NCI-H1436 treated with DMSO at 0.1 percent for 48 hours (cell line): ENCODE measurements at regions not wholly inside any gene's neighbourhood (a gene's known extent, or its start where the extent isn't known, plus 50 kb on each side); places are given as distances from the start of the nearest gene placed in this dataset.

Experiments
- DNase-seq: peaks from one replicate; lab custom pipeline; 2025; lab: John Stamatoyannopoulos, UW

DNA sequence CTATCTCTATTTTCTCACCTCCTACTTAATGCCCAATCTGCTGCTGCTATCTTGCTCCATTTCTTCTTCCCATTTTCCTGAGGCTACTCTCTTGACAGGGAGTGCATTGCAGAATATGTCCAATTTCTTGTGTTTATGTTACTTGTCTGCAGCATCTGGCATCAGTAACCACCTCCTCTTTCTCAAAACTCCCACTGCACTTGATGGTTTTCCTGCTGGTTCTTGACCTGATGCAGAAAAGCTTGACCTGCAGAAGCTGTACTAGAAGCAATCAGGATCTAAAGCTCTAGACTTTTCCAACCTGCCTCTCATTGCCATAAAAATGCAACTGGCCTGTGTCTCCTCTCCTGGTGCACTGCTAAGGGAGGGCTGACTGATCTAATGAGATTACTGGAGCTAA is 287.8 kb downstream of the ZEB1 start:
- no peak for DNase-seq

DNA sequence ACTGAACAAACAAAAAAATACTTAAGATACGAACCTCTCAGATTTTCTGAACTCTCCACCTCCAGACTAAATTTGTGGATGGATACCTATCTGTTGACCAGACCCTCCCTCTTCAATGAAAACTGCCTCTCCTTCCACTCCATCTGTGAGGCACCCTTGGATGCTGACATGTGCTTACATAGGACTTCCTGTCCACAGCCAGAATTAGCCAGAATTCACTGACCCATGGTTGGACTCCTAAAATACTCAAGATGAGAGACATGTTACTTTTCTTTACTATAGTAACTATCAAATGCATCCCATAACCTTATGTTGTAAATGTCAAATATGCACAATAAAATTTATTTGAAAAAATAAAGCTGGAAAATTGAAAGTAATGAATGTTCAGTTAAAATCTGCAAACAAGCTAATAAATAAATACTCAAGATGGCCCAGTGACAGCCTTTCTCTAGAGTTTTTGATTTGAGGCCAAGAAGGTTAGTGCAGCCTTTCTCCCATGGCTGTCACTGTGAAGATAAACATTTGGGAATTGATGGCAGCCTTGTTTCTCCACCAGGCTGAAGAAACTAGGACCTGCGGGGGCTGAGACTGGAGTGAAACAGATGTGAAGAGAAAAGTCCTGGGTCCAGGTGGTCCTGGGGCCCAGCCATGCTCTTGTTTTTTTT is 287.0 kb downstream of the ZEB1 start:
- DNase-seq = no peak

DNA sequence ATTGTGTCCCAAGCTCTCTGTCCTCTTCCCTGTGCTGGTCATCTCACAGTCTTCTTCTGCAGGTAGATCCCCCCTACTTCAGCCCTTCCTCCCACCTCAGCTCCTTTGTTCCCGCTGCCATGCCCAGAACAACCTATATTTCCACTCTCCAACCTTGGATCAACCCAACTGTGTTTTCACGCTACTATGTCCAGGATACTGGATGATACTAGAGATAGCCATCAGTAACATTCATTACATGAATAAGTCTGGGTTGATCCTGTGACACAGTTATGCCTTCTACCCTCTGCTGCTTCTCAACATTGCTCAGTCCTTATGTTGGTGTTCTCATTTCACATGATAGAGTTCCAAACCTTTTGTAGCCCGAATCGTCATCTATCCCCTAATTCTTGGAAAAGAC is 286.4 kb downstream of the ZEB1 start:
- no peak for DNase-seq

DNA sequence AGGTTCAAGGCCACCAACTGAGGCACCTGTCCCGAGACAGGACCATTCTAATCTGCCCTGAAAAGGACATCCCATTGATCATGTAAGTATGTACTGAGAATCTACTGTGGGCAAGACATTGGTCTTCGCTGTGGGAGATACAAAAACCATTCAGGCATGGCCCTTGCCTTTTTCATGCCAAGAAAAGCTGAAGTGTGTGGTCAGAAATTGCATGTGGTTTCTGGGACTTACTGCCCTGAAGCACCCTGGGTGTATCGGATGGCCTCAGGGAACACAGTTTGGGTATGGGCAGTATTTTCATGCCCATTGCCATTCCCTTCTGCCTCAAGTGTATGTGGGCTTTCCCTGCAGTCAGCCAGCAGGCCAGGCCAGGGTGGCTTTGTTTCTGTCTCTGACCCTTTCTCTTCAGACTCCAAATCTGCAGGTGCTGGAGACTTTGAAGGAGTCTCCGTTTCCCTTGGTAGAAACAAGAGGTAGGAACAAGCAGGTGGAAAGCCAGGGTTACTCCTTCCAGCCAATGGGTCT is 285.7 kb downstream of the ZEB1 start:
- DNase-seq = no peak

DNA sequence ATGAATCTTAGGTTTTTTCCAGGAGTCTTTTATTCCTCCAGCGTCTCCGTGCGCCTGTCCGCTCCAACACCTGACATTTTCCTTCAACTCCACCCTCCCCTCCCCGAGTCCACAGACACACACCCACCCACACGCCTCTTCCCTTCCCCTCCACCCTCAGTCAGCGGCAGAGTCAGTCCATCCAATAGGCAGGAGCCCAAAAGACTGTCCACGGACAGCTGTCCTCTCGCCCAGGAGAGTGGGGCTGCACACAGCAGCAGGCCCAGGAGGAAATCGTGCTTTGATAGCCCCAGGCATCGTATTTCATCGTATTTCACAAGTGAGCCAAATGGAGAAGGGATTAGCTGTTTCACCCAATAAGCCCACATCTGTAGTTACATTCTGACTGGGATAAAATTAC is 285.1 kb downstream of the ZEB1 start:
- peak; percentile 13 for DNase-seq

DNA sequence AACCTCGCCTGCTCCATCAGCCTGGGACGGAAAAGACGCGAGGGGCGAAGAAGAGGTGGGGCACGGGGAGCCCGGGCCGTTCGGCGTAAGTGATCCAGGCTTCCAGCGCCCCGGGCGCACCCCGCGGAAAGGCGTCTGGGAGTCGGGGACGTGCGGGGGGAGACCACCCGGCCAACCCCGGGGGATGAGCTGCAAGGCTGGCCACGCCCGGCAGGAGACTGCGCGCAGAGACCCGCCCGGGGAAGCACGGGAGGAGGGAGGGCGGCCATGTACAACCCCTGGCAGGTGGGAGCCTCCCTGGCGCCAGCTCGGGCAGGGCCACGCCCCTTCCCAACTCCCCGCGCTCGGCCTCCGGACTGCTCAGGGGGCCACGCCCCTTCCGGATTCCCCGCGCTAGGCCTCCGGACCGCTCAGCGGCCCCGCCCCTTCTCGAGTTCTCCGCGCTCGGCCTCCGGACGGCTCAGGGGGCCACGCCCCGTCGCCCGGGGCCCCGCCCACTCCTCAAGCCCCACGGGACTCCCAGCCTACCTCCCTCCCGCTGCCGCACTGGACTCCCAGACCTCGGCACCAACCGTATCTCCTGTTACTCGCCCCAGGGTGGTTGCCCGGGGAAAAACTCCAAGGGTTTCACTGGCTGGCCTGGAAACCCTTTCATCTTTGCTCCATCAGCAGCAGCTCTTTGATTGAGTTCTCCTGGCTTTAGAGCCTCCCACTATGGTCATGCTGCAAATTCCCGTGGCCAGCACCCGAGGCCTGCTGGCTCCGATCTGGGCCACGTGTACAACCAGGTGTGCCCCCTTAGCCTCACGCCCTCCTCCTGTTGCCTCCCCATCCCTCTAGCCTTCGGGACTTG is 284.4 kb downstream of the ZEB1 start:
- peak; percentile 75 for DNase-seq

DNA sequence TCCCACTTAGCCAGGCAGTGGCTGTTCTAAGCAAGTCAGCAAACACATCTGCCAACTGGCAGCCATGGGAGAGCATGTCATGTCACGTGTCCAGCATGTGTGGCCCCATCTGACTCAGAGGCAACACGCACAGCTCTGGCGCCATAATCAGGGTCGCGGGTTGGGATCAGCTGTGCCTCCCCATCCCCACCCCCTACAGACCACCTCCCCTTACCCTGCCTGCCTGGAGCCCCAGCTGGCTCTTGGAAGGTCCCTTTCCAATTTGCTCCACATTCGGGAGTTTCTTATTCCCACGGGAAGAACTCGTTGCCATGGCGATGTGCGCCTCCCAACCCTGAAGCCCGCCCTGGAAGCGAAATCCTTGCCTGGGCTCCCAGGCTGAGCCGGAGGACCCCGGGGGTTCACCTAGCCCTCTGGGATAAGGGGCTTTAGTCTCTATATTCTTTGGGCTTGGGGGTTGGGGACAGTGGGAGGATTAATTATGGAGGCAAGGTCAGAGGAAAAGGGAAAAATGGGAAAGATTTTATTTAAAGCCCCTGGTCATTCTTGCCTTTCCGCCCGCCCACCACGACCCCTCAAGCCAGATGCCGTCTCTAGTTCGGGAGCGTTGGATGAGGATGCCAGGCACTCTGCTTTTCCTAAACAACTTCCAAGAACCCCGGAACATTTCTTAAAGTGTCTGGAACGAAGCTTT is 283.7 kb downstream of the ZEB1 start:
- no peak for DNase-seq

DNA sequence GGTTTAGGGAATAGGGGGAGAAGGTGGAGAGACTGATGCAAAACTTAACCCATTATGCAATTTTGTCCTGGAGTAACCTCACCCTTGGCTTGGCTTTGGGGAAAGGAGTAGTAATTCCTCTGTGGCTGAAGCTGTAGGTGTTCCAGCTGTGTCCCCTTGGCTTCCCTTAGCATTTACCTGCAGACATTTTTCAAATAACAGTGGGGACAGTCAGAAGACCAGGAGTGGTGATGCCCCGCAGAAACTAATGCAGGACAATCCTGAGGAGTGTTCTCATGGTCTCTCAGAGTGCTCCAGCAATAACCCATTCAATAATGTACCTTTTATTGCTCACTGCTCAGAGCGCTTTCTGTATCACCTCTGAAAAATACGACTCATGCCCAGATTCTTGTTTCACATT is 282.1 kb downstream of the ZEB1 start:
- no peak for DNase-seq

DNA sequence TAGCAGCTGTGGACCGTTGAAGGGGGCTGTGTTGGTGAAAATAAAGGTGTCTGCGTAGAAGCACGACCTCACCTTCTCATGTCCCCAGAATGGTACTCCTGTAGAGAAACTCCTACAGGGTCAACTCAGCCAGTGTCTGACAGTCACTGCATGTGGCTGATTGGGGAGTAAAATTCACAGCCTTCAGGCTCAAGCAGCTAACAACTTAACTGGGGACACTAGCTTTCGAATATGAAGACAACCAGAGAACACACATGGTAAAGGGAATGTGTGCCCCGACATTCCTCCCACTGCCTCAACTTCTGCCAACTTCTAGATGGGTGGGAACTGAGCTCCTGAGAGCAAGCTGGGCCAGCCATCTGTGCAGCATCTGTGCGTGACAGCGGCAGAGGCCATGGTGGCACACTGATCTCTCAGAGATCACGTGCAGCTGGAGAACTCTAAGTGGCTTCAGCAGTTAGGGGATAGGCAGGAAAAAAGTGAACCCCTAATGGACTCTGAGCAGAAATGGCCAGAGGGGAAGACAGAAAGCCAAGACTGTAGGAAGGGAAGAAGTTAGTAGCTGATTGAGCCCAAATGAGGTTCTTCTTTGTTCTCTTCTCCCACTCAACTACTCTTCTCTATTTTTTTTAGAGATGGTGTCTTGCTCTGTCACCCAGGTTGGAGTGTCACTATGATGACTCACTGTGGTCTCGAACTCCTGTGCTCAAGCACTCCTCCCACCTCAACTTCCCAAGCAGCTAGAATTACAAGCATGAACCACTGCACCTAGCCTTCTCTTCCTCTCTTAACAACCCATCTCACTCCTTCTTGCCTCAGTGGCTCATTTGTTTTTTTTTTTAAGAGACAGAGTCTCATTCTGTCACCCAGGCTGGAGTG is 280.8 kb downstream of the ZEB1 start:
- no peak for DNase-seq

DNA sequence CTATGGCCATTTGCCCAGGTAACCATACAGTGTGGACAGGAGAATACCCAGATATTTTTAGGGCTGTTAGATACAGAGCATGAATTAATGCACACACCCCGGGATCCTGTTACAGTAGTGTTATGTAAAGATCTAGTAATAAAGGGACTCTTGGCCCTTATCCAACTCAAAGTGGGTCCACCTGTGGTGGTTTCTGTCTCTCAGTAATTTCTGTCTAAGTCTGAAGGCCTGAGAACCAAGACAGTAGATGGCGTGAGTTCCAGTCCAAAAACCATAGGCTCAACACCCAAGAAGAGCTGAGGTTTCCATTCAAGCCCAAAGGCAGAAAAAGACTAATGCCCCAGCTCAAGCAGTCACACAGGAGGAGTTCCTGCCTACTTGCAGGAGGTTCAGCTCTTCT is 277.7 kb downstream of the ZEB1 start:
- no peak for DNase-seq

DNA sequence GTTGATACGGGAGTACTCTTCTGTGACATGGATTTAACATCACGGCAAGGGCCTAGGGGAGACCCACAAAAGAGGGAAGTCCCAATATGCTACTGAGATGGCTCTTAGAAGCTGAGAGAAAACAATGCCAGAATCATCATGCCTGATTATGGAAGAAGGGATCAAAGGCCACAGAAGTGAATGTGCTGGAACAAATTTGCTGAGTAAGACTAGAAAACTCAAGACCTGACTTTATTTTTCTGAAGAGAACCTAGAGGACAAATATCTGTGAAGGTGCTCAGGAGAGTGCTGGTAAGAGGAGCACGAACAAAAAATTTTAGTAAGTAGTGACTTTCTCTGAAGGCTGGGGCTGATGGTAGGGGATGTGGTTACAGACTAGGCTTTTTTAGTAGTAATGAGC is 277.0 kb downstream of the ZEB1 start:
- no peak for DNase-seq

DNA sequence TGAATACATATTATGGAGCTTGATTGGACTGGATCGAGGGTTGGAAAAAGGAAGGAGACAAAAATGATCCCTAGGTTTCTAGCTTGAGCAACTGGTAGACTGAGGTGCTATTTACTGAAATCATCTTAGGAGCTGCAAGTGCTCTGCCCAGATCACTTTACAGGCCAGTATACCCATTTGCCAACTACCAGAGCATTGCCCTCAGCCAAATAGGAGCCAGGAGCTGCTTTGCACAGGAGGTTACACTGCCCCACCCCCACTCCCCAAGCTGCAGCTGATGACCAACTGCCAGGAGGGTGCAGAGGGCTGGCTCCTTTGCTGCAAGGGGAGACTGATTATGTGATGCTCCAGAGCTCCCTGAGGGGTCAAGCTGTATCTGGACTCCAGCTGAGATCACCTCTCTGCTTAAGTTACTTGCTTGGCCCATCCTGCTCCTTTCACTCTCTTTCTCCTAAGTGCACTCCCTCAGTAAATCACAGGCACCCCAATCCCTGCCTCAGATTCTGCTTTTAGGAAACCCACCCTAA is 275.4 kb downstream of the ZEB1 start:
- DNase-seq = no peak

DNA sequence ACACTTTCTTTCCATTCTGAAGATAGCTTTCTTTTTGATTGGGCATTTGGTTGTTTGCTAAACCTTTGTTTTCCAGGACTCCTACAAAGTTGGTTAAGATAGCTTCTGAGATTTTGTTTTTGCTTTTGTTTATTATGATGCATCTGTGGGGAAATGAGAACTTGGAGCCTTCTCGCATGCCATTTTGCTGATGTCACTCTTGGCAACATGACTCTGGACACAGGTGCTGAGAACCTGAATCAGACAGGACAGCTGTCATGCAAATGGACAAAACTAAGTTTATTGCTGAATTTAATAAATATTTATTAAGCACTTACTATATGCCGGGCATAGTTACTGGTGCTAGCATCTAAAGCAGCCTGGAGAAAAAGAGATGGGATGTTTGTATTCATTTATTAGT is 274.1 kb downstream of the ZEB1 start:
- no peak for DNase-seq

DNA sequence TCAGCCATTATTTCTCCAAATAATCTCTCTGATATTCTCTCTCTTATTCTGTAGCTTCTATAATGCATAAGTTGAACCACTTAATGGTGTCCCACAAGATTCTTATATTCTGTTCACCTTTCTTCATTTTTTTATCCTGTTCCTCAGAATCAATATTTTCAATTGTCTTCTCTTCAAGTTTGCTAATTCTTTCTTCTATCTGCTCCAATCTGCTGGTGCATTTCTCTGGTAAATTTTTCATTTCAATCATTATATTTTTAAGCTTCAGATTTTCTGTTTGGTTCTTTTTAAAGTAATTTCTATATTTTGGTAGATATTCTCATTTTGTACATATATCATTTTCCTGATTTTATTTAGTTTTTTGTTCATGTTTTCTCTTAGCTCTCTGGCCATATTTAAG is 272.6 kb downstream of the ZEB1 start:
- no peak for DNase-seq

DNA sequence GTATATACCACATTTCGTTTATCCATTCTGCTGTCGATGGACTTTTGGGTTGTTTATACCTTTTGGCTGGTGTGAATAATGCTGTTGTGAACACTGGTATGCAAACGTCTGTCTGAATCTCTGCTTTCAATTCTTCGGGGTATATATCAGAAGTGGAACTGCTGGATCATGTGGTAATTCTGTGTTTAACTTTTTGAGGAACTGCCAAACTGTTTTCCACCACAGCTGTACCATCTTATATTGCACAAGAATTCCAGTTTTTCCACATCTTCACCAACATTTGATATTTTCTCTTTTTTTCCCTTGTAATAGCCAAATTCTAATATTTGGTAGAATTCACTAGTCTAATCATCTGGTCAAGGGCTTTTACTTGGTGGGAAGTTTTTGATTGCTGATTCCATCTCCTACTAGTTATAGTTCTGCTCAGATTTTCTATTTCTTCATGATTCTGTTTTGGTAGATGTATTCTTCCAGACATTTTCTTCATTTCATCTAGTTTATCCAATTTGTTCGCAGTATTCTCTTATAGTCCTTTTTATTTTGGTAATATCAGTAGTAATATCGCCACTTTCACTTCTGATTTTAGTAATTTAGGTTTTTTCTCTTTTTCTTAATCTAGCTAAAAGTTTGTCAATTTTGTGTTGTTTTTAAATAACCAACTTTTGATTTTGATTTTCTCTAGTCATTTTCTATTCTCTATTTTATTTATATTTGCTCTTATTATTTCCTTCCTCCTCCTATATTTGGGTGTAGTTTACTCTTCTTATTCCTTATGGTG is 271.2 kb downstream of the ZEB1 start:
- no peak for DNase-seq

DNA sequence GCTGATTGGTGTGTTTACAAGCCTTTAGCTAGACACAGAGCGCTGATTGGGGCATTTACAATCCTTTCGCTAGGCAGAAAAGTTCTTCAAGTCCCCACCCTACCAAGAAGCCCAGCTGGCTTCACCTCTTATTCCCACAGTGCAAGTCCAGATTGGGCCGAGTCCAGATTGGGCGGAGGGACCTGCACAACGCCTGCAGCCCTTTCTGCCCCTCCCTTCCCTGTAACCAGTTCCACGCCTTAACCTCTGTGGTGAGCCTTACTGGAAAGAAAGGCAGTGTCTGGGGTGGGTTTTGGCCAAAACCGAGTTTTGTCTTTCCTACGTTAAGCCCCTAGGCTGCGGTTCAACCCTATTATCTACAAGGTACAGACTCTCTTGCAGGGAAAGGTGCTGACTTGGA is 268.7 kb downstream of the ZEB1 start:
- no peak for DNase-seq

DNA sequence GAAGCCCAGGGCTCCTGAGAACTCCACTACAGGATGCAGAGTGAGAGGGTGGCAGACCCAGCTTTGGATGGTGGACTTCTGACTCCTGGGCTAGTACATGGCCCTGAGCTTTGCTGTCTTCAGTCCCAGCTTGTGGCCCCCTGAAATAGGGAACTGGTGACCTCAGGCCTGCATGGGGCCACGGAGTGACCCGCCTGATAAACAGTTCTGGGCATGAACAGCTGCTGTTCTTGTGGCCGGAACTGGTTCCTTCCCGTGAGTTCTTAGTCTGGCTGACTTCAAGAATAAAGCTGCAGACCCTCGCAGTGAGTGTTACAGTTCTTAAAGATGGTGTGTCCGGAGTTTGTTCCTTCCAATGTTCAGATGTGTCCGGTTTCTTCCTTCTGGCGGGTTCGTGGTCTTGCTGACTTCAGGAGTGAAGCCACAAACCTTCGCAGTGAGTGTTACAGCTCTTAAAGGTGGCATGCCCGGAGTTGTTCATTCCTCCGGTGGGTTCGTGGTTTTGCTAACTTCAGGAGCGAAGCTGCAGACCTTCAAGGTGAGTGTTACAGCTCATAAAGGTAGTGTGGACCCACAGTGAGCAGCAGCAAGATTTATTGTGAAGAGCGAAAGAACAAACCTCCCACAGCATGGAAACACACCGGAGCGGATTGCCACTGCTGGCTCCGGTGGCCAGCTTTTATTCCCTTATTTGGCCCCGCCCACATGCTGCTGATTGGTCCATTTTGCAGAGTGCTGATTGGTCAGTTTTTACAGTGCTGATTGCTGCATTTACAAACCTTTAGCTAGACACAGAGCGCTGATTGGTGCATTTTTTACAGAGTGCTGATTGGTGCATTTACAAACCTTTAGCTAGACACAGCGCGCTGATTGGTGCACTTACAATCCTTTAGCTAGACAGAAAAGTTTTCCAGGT is 268.0 kb downstream of the ZEB1 start:
- no peak for DNase-seq

DNA sequence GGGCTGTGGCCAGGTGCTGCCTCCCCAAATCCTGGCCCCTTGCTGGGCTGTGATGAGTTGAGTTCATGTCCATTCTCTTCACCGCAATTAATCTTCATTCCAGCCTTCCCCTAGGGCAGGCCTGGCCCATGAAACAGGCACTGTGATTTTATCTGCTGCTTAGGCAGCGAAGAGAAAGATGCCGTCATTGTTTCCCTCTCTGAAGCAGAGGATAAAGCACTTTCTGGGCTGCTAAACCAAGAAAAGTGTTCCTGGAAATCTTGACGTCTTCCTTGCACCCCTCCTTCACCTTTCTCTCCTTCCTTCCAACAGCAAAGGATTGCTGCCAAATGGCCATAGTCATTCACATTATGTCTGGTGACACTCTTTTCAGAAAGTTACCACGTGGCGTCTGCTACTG is 265.9 kb downstream of the ZEB1 start:
- no peak for DNase-seq

DNA sequence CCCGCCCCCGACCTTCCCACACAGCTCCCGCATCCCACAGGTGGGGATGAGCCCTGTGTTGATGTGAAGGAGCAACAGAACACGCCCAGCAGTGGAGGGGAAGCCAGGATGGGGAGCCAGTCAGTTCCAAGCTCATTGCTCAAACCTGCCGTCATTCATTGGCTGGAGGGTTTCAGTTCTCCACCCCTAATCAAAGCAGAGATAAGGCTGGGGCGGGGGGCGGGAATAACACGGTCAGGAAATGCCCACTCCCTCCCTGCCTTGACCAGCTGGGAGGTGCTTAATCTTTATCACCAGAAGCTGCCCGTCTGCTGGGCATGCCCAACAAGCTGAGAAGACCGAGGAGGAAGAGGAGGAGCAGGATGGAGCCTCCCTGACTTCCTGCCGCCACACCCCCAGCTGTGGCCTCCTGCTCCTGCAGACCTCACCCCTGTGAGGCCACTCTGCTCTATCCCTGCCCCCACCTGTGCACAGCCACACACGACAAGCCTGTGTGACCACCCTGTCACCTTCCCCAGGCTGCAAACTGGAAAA is 265.1 kb downstream of the ZEB1 start:
- DNase-seq = no peak
